Esophagus muscularis mucosa (tissue), 3 donors: ENCODE measurements at regions not wholly inside any gene's neighbourhood (a gene's known extent, or its start where the extent isn't known, plus 50 kb on each side); places are given as distances from the start of the nearest gene placed in this dataset.

Experiments used
- CTCF ChIP-seq, 3 experiments: fragments of 200-600 bp in 2 of 3; fragments of 450-650 bp in 1 of 3; sonication (generic) in 2 of 3; IDR thresholded peaks; one replicate each; pipeline ENCODE4 v1.5.1; 2017 to 2019; ENCODE audit warnings: antibody characterized with exemption in 3 of 3, mild to moderate bottlenecking in 2 of 3, moderate library complexity in 1 of 3
- EP300 ChIP-seq: sonication (generic); formaldehyde crosslinking; IDR thresholded peaks from one replicate; pipeline ENCODE4 v1.6.1; 2017; ENCODE audit warnings: antibody characterized with exemption

GRCh38 chr14:40784860-40785259 is 821.8 kb upstream of the LRFN5 start:
- TF ChIP-seq CTCF (IDR thresholded peaks at IDR 0.05) (no peak), EP300 (no peak)
